ENCODE measurements at regions not wholly inside any gene's neighbourhood (a gene's known extent, or its start where the extent isn't known, plus 50 kb on each side); places are given as distances from the start of the nearest gene placed in this dataset.

GRCh38 chr2:215850380-215850779 lies 163.0 kb downstream of the MREG start:
- Histone ChIP-seq H3K4me1 (replicated peaks in 1 of 4; ENCODE audit: control insufficient read depth in 3 of 4, insufficient read depth in 4 of 4, low read length in 3 of 4) (no peaks in the 10 kb centered on the region), H4K5ac (ENCODE audit: insufficient read length, low read depth, low read length) (no peak overlapping the region), H2BK20ac (ENCODE audit: low read length) (no peak overlapping the region), H3K4ac (replicated peaks; ENCODE audit: insufficient read length, low read depth, low read length) (no peak overlapping the region), H4K91ac (replicated peaks; ENCODE audit: insufficient read length, low read length) (no peak overlapping the region), H3K4me3 (ENCODE audit: extremely low read depth in 1 of 4, insufficient read depth in 2 of 4, low read depth in 3 of 4, low read length in 4 of 4) (no peak overlapping the region), H3K79me1 (ENCODE audit: low read depth, low read length) (no peaks in the 10 kb centered on the region), H2BK12ac (ENCODE audit: low read depth, low read length) (no peak overlapping the region), H3K4me2 (ENCODE audit: insufficient read depth in 1 of 2, low read depth in 2 of 2, low read length in 2 of 2) (no peak overlapping the region), H3K56ac (replicated peaks; ENCODE audit: insufficient read length, low read depth, low read length) (no peak overlapping the region), H3K9ac (replicated peaks in 1 of 4; ENCODE audit: extremely low read depth in 1 of 4, low read depth in 3 of 4, low read length in 3 of 4) (no peak overlapping the region), H2AFZ (ENCODE audit: low read length) (no peak overlapping the region), H2BK120ac (replicated peaks; ENCODE audit: low read depth, low read length) (no peak overlapping the region), H2AK5ac (ENCODE audit: low read depth, low read length) (no peak overlapping the region), H3K79me2 (ENCODE audit: control insufficient read depth in 1 of 2, insufficient read depth in 2 of 2, low read length in 2 of 2) (no peaks in the 10 kb centered on the region), H3K27me3 (replicated peaks in 1 of 4; ENCODE audit: control insufficient read depth in 3 of 4, extremely low read depth in 1 of 4, insufficient read depth in 3 of 4, low read length in 3 of 4) (no peaks in the 10 kb centered on the region), H3K27ac (ENCODE audit: low read depth, low read length) (no peak overlapping the region), H3K23ac (ENCODE audit: insufficient read length) (no peak overlapping the region), H3K23me2 (ENCODE audit: low read depth, low read length) (no peaks in the 10 kb centered on the region), H2BK15ac (ENCODE audit: low read length) (no peak overlapping the region), H3K18ac (ENCODE audit: extremely low read depth, low read length) (no peak overlapping the region), H4K20me1 (replicated peaks in 1 of 2; ENCODE audit: control insufficient read depth in 1 of 2, insufficient read depth in 2 of 2, low read length in 2 of 2) (no peaks in the 10 kb centered on the region), H4K8ac (ENCODE audit: extremely low read depth, insufficient read depth, low read length) (no peak overlapping the region; the same call in 1 of the 2 replicates), H3K9me3 (ENCODE audit: insufficient read depth in 2 of 2, low read depth in 1 of 2, low read length in 1 of 2) (peaks cover 6 to 9% of the 10 kb centered on the region in 2 experiments), H3K14ac (ENCODE audit: insufficient read length) (no peak overlapping the region), H2BK5ac (ENCODE audit: low read depth, low read length) (no peak overlapping the region), H3K36me3 (ENCODE audit: control insufficient read depth in 2 of 4, insufficient read depth in 4 of 4, low read length in 3 of 4) (no peaks in the 10 kb centered on the region; a peak in 1 of 8 replicates)
- no peak for TF ChIP-seq MAX (IDR thresholded peaks at IDR 0.05)
- no peak for TF ChIP-seq TCF12 (IDR thresholded peaks at IDR 0.05; ENCODE audit: low read depth, low read length)
- TF ChIP-seq RBBP5 (IDR thresholded peaks at IDR 0.05; ENCODE audit: borderline replicate concordance, low read depth, low read length) = no peak
- no peak for TF ChIP-seq KDM4A (IDR thresholded peaks at IDR 0.05; ENCODE audit: low read depth, low read length, severe bottlenecking)
- no peak for TF ChIP-seq JUN (IDR thresholded peaks at IDR 0.05; ENCODE audit: low read depth, low read length)
- POLR2A ChIA-PET (ENCODE audit: partially characterized antibody) = no interaction called here
- no peak for DNase-seq (ENCODE audit: low read depth in 1 of 2, low spot score in 2 of 2)
- WGBS, 2 experiments (ENCODE audit: extremely low coverage in 1 of 2, insufficient coverage in 1 of 2, insufficient read length in 1 of 2, insufficient replicate concordance in 2 of 2, low coverage in 1 of 2, low lambda C conversion rate in 2 of 2, missing lambda C conversion rate in 1 of 2) = 96% methylated on average over 4 of the region's 4 CpGs; no CpG with 5 or more reads in 1 of the 2 experiments
- CTCF ChIA-PET (ENCODE audit: partially characterized antibody) = interaction anchor here (0.9 to 4.0 kb wide), 4 partner anchors 10 to 22 kb away, joined by 3 to 19 read pairs (median 4); no protein-coding TSS in a partner anchor
- FAIRE-seq = no peak

Data from H1 (cell line).